HG03280 (cell line): ENCODE measurements at regions not wholly inside any gene's neighbourhood (a gene's known extent, or its start where the extent isn't known, plus 50 kb on each side); places are given as distances from the start of the nearest gene placed in this dataset.

Experiments
- ATAC-seq: cut with Tn5 transposase; IDR thresholded peaks from one replicate; pipeline ENCODE4 v1.9.1; 2021; ENCODE audit warnings: mild to moderate bottlenecking, moderate library complexity; ENCODE audit not compliant: unreplicated experiment

- no peak for ATAC-seq
Observed at GRCh38 chr2:198315791-198316630, 511.6 kb downstream of the PLCL1 start.

- peak; percentile 57 for ATAC-seq
Observed at GRCh38 chr2:198314559-198315153, 510.3 kb downstream of the PLCL1 start.

GRCh38 chr2:198312596-198313483 is 508.4 kb downstream of the PLCL1 start:
- ATAC-seq, result no peak

- ATAC-seq, result no peak
Observed at GRCh38 chr2:198311020-198311419, 506.6 kb downstream of the PLCL1 start.

GRCh38 chr2:198309673-198310280 is 505.4 kb downstream of the PLCL1 start:
- peak; percentile 50 for ATAC-seq

- ATAC-seq, result no peak
Observed at GRCh38 chr2:198309081-198309480, 504.7 kb downstream of the PLCL1 start.

GRCh38 chr2:198308368-198308767 is 504.0 kb downstream of the PLCL1 start:
- no peak for ATAC-seq

GRCh38 chr2:198307093-198307492 is 502.7 kb downstream of the PLCL1 start:
- ATAC-seq, result no peak

GRCh38 chr2:198304859-198305258 is 500.5 kb downstream of the PLCL1 start:
- no peak for ATAC-seq

GRCh38 chr2:198297350-198297749 is 493.0 kb downstream of the PLCL1 start:
- ATAC-seq, result no peak

- peak; percentile 96 for ATAC-seq
Observed at GRCh38 chr2:198296665-198297308, 492.4 kb downstream of the PLCL1 start.

GRCh38 chr2:198293281-198293680 is 488.9 kb downstream of the PLCL1 start:
- no peak for ATAC-seq

GRCh38 chr2:198289811-198290210 is 485.4 kb downstream of the PLCL1 start:
- ATAC-seq, result no peak

- ATAC-seq, result no peak
Observed at GRCh38 chr2:198287706-198288105, 483.3 kb downstream of the PLCL1 start.

GRCh38 chr2:198285216-198285615 is 480.8 kb downstream of the PLCL1 start:
- no peak for ATAC-seq

- ATAC-seq, result no peak
Observed at GRCh38 chr2:198283146-198283545, 478.8 kb downstream of the PLCL1 start.

- no peak for ATAC-seq
Observed at GRCh38 chr2:198282061-198282460, 477.7 kb downstream of the PLCL1 start.

- no peak for ATAC-seq
Observed at GRCh38 chr2:198280145-198280544, 475.8 kb downstream of the PLCL1 start.

GRCh38 chr2:198279026-198279425 is 474.6 kb downstream of the PLCL1 start:
- no peak for ATAC-seq

GRCh38 chr2:198277181-198277580 is 472.8 kb downstream of the PLCL1 start:
- no peak for ATAC-seq

GRCh38 chr2:198273660-198274059 is 469.3 kb downstream of the PLCL1 start:
- no peak for ATAC-seq
